GM18499 (cell line): ENCODE measurements at regions not wholly inside any gene's neighbourhood (a gene's known extent, or its start where the extent isn't known, plus 50 kb on each side); places are given as distances from the start of the nearest gene placed in this dataset.

Source experiments
- ATAC-seq: cut with Tn5 transposase; IDR thresholded peaks from one replicate; pipeline ENCODE4 v1.9.1; 2021; ENCODE audit warnings: moderate number of reproducible peaks; ENCODE audit not compliant: insufficient read depth, unreplicated experiment

- ATAC-seq = no peak
Observed at GRCh38 chr3:105923140-105923539, 54.3 kb upstream of the CBLB start.

GRCh38 chr3:105927741-105928140 is 58.9 kb upstream of the CBLB start:
- no peak for ATAC-seq

GRCh38 chr3:105930733-105931132 is 61.9 kb upstream of the CBLB start:
- ATAC-seq = no peak

GRCh38 chr3:105931500-105931899 is 62.7 kb upstream of the CBLB start:
- no peak for ATAC-seq

GRCh38 chr3:105933871-105934270 is 65.1 kb upstream of the CBLB start:
- ATAC-seq = no peak

GRCh38 chr3:105938101-105938500 is 69.3 kb upstream of the CBLB start:
- ATAC-seq = no peak

- ATAC-seq = no peak
Observed at GRCh38 chr3:105938806-105939205, 70.0 kb upstream of the CBLB start.

GRCh38 chr3:105944276-105944675 is 75.5 kb upstream of the CBLB start:
- no peak for ATAC-seq

- ATAC-seq = no peak
Observed at GRCh38 chr3:105944721-105945120, 75.9 kb upstream of the CBLB start.

- ATAC-seq = no peak
Observed at GRCh38 chr3:105948101-105948500, 79.3 kb upstream of the CBLB start.

GRCh38 chr3:105950881-105951600 is 82.2 kb upstream of the CBLB start:
- ATAC-seq = no peak

- ATAC-seq = no peak
Observed at GRCh38 chr3:105953831-105954230, 85.0 kb upstream of the CBLB start.

GRCh38 chr3:105956306-105956705 is 87.5 kb upstream of the CBLB start:
- no peak for ATAC-seq

GRCh38 chr3:105957722-105958121 is 88.9 kb upstream of the CBLB start:
- ATAC-seq = no peak

GRCh38 chr3:105958237-105959000 is 89.6 kb upstream of the CBLB start:
- no peak for ATAC-seq

- no peak for ATAC-seq
Observed at GRCh38 chr3:105959851-105960250, 91.0 kb upstream of the CBLB start.

GRCh38 chr3:105960381-105960780 is 91.6 kb upstream of the CBLB start:
- ATAC-seq = no peak

GRCh38 chr3:105963161-105963560 is 94.3 kb upstream of the CBLB start:
- ATAC-seq = no peak

- no peak for ATAC-seq
Observed at GRCh38 chr3:105965384-105965783, 96.6 kb upstream of the CBLB start.

- ATAC-seq = no peak
Observed at GRCh38 chr3:105967117-105967516, 98.3 kb upstream of the CBLB start.

GRCh38 chr3:105970283-105970682 is 101.5 kb upstream of the CBLB start:
- no peak for ATAC-seq

- ATAC-seq = no peak
Observed at GRCh38 chr3:105972069-105972468, 103.3 kb upstream of the CBLB start.
